ENCODE measurements at regions not wholly inside any gene's neighbourhood (a gene's known extent, or its start where the extent isn't known, plus 50 kb on each side); places are given as distances from the start of the nearest gene placed in this dataset.
"Not testable (repeated sequence)": the region's sequence is repeated elsewhere in the genome, so short reads cannot be mapped to it uniquely, and the experiment has no call there.

GRCh38 chr18:43751835-43752234, 474.5 kb upstream of the SYT4 start:
- no peak for DNase-seq

DNA sequence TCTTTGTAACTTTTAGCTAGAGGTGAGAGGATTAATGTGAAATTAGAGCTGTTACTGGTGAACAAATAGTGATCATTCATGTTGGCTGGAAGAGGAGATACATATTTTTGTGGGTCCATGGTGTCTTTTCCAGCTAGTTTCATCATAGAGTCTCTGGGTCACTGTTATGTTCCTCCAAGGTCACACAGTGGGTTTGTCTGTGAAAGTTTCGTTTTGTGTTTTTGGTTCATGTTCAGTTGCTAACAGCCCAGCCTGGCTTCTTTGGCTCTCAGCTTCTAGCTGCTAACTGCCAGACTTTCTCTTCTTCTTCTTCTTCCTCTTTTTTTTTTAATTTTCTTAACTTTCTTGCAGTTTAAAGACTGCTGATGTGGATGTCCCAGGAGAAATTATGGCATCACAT, 480.0 kb upstream of the SYT4 start:
- DNase-seq: no peak

GRCh38 chr18:43758734-43759133, 481.4 kb upstream of the SYT4 start:
- no peak for DNase-seq

DNA sequence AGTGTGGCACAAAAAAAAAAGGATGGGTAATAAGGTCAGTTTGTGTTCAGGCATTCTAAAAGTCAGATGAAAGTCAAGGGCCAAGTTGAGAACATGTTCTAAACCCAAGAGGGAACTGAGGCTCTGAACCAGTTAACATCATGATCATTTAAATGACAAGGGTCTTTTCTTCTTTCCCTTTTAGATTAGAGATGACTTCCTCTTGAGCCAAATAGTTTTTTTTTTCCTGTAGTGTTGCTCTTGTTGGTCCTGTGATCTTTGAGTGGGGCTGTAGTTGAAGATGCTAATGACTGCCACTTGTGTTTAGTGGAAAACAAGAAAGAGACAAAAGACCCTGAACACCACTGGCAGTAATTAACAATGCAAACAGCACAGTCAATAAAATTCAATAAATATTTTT, 482.7 kb upstream of the SYT4 start:
- DNase-seq: no peak

GRCh38 chr18:43772907-43773306, 495.6 kb upstream of the SYT4 start:
- no peak for DNase-seq

DNA sequence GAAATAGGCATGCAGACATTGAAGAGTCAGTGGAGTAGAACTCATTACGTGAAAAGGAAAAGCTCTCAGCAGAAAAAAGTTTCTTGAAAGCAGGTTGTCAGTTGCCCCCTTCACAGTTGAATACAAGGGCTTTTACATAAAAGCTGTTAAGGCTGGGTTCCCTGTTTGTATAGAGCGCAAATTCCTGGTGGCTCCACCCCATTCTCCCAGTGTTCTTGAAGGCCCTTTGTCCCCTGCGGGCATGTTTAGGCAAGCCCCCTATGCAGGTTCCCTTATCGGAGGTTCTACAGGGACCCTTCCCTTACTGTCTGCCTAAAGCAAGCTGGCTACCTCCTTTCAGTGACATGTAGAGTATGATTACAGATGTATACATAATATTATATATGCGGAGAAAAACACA, 497.2 kb upstream of the SYT4 start:
- no peak for DNase-seq

GRCh38 chr18:43775591-43775990, 498.3 kb upstream of the SYT4 start:
- DNase-seq: no peak

DNA sequence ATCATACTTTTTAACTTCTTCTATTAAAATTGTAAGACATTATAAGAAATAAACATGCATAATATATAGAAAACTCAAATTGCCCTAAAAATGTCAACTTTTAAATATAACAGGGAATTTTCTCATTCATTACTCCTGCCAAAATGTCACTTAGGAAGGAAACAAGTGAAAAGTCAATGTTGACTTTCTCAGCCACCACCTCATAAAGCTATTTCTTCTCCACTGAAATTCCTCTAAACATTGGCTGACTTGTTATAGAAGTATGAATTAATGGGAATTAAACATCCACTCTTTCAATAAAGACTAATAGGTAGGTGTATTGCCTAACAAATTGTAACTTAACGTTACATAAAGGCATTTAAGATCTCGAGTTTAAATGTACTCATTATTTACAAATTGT, 499.7 kb upstream of the SYT4 start:
- DNase-seq: no peak

DNA sequence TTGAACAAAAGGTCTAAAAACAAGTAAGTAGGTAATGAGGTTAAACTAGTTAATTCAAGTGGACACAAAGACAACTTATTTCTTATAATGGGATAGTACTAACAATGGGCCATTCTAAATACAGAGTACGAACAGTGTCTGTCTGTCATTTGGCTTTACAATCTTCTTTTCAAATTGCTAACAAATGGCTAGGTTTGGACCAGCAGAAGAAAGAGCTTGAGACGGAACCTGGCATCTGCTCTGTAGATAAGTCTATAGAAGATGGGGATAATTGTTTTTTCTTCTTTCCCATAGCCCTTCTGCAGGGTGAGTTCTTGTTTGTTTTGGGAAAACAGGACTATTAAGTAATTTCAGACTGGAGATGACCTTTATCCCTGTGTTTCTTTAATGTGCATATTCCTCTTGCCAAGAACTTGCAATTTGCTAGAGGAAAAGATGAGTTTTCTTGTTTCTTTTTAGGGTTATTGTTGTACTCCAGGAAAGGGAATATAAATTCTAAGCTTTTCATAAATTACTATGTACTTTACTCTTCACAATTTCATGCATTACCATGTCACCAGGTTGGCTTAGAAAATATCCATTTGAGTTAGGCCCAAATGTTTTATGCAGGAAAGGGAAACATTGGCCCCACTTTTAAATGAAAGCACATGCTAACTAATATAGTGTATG, 500.5 kb upstream of the SYT4 start:
- no peak for DNase-seq

DNA sequence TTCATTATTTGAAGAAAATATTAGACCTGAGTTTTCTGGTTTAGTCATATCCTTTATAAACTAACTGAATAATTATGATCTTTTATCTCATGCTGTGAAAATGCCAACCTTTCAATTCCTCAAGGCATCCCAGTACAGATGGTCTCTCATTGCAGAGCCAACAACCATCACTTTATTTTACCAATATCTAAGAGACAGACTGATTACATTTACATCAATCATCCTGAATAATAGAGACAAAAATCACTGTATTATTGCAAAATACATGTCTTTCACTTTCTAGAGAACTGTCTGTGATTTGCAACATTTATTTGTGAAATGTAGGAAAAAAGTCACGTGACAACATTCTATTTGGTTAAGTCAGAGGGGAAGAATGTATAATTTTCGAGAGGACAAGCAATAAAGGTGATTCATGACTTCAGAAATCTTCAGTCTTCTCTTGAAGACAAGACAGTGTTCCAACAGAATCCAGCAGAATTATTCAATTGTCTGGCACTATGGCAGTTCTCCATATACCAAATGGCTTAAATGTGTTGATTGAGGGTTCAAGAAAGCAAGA, 503.6 kb upstream of the SYT4 start:
- no peak for DNase-seq

DNA sequence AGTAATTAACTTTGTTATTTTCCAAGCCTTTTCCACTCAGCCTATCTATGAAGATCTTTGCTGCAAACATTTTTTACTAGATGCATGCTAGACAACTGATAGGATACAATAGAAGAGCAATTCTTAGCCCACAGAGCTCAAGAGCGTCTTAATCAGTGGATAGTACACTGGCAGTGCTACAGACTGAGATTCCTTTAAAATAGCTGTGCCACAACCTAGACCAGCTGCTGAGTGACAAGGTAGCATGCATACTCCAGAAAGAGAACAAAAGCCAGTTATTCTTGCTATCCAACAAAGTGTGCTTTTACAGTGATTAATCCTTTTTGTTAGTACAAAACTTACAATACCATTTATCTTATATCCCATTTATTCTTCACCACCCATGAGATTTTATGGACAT, 507.9 kb upstream of the SYT4 start:
- no peak for DNase-seq

GRCh38 chr18:43786893-43787292, 509.6 kb upstream of the SYT4 start:
- DNase-seq: no peak

GRCh38 chr18:43787721-43788120, 510.4 kb upstream of the SYT4 start:
- not testable (repeated sequence) for DNase-seq

GRCh38 chr18:43789234-43790000, 512.1 kb upstream of the SYT4 start:
- no peak for DNase-seq

GRCh38 chr18:43793910-43794309, 516.6 kb upstream of the SYT4 start:
- DNase-seq: no peak

DNA sequence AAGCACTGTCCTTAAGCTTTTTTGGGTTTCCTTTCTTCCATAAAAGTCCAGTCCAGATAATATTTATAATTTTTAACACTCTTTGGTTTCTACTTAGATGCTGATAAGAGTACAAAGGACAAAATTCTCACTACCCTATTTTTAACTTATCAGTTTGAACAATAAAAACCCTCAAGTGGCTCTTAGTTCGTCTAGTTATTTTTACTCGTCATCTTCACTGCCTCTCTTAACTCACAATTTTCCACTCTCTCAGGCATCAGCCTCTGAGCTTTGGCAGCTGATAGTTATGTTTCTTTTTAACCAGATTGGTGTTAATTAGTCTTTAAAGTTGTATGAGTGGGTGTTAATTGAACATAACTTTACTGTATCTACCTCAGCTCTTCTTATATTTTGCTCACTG, 517.1 kb upstream of the SYT4 start:
- no peak for DNase-seq

DNA sequence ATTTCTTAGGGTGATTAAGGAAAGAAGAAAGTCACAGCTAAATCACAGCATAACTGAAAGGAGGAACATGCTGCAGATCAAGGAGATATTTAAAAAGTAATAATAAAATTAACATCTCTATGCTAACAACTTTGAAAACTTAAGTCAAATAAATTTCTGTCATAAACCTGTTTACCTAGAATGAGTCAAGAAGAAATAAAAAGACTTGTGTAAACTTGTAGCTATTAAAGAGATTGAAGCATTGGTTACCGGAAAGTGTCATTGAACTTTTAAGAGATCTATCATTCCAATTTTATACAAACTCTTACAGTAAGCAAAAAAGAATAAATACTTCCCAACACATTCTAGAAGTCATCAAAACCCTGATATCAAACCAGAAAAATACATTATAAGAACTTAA, 520.1 kb upstream of the SYT4 start:
- DNase-seq: no peak

DNA sequence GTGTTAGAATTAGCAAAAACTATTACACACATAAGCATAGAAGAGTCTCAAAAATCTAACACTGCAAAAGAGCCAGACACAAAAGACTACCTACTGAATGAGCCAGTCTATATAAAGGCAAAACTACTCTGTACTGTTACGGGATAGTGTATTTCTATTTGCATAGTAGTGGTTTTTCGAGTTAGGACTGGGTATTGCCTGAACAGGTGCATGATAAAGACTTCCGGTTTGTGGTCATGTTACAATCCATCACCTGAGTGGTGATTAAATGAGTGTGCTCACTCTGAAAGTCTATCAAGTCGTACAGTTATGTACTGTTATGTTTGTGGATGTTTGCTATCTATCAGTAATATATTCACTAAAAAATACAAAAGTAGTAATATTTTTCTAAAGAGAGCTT, 523.3 kb upstream of the SYT4 start:
- DNase-seq: no peak

GRCh38 chr18:43805646-43806194, 528.4 kb upstream of the SYT4 start:
- DNase-seq: no peak

DNA sequence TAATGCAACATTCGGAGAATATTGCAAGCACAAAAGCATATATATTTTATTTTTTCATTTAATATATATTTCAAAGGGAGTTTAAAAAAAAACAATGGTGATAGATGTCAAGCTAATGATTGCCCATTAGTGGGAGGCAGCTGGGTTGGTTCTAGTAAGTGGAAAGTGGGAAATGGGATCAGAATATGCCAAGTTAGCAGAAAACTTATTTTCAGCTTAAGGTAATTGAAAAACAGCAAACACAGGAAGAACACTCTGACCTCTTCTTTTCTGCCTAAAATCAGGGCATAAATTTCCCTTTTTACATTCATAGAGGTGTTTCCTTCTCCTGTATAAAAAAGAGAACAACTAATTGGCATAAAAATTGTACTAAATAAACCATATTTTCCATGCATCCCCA, 535.3 kb upstream of the SYT4 start:
- DNase-seq: no peak

DNA sequence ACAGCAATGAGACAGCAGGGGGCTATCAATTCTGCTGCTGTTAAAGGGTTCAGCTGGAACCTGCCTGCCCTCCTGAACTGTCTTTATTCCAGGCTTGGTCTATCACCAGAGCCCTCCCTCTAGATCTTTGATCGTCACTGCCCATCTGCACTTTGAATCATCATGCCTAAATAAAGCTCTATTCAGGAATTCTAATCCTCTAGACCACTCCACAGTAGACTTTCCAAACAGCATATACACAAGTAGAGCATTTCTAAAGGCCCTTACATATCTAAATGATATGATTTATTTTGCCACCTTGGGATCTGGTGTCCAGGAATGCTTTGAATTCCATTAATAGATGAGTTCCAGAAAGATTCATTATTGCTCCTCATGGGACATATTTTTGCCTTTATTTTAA, 542.1 kb upstream of the SYT4 start:
- DNase-seq: no peak

DNA sequence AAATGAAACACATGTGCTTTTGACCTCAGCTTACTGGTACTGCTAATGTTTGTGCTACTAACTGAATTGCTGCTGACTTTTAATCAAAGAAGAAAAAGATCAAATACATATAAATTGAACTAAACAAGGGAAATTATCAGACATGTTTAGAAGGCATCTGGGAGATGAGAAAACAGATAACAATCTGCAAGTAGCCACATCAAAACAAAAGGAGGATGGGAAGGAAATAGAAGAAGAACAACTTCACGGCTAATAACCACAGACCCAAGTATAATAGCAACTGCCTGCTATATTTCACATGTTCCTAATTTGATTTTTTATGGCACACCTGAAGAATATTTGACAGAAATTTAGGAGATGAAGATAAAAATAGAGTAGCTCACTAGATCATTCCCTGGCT, 542.6 kb upstream of the SYT4 start:
- no peak for DNase-seq

- no peak for DNase-seq
These were observed 548.5 kb upstream of the SYT4 start for GRCh38 chr18:43825768-43826167.

DNA sequence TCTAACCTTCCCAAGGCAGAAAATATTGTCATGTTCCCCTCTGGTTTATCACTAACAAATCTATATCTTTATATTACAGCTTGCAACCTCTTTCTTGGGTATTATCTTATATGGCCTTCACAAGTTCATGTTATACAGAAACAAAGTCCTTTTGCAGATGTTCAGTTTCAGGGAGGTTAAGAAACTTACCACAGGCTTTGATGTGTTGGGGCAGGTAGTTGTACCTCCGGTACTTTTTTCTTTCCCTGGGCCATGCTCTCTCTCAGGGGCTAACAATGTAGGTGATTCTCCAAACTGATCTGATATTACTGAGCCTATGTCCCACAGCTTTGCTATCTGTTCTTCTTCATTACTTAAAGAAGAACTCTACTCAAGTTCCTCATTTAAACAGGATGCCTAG, 548.9 kb upstream of the SYT4 start:
- no peak for DNase-seq
